Endodermal cell (in vitro differentiated cells): ENCODE measurements at regions not wholly inside any gene's neighbourhood (a gene's known extent, or its start where the extent isn't known, plus 50 kb on each side); places are given as distances from the start of the nearest gene placed in this dataset.

Experiments
- DNase-seq: peaks from one replicate; pipeline ENCODE4 v3.0.0-alpha.2; 2017
- H3K27ac ChIP-seq: 2 replicates; pipeline ENCODE4 v1.5.1; 2013; ENCODE audit warnings: mild to moderate bottlenecking, low read depth, low read length, moderate library complexity
- H3K27me3 ChIP-seq: 2 replicates; pipeline ENCODE4 v1.6.1; 2013; ENCODE audit warnings: mild to moderate bottlenecking, low read length, moderate library complexity; ENCODE audit not compliant: insufficient read depth, control insufficient read depth, poor library complexity, severe bottlenecking
- H3K36me3 ChIP-seq: 2 replicates; pipeline ENCODE4 v1.7.0; 2013; ENCODE audit warnings: mild to moderate bottlenecking, low read length, moderate library complexity; ENCODE audit not compliant: control insufficient read depth, insufficient read depth
- H3K4me1 ChIP-seq: one replicate; pipeline ENCODE4 v1.7.0; 2013; ENCODE audit warnings: low read length; ENCODE audit not compliant: control insufficient read depth, insufficient read depth
- H3K4me3 ChIP-seq: 2 replicates; pipeline ENCODE4 v1.5.1; 2013; ENCODE audit warnings: mild to moderate bottlenecking, low read length, moderate library complexity
- H3K9ac ChIP-seq: 2 replicates; pipeline ENCODE4 v1.6.1; 2013; ENCODE audit warnings: mild to moderate bottlenecking, low read length, moderate library complexity; ENCODE audit not compliant: poor library complexity, severe bottlenecking; ENCODE audit errors: extremely low read depth
- H3K9me3 ChIP-seq: 2 replicates; pipeline ENCODE4 v1.6.1; 2013; ENCODE audit warnings: mild to moderate bottlenecking, low read length, moderate library complexity; ENCODE audit not compliant: control insufficient read depth
- H3K27ac Mint-ChIP-seq: 2 replicates; pipeline ENCODE4 v1.8.0; 2020; ENCODE audit warnings: mixed read lengths
- H3K27me3 Mint-ChIP-seq: 2 replicates; pipeline ENCODE4 v1.8.0; 2021; ENCODE audit warnings: mild to moderate bottlenecking, mixed read lengths; ENCODE audit not compliant: insufficient read depth
- H3K36me3 Mint-ChIP-seq: 2 replicates; pipeline ENCODE4 v1.8.0; 2020; ENCODE audit warnings: low read depth, mixed read lengths
- H3K4me1 Mint-ChIP-seq: 2 replicates; pipeline ENCODE4 v1.8.0; 2020; ENCODE audit warnings: mixed read lengths
- H3K4me3 Mint-ChIP-seq: 2 replicates; pipeline ENCODE4 v1.8.0; 2020; ENCODE audit warnings: mild to moderate bottlenecking, moderate library complexity, mixed read lengths
- H3K9me3 Mint-ChIP-seq: 2 replicates; pipeline ENCODE4 v1.8.0; 2020; ENCODE audit warnings: mild to moderate bottlenecking, mixed read lengths
- CTCF ChIP-seq: fragments of 200-600 bp; sonication (generic); conservative IDR thresholded peaks from 2 replicates; pipeline ENCODE4 v1.5.0; 2021; ENCODE audit warnings: antibody characterized with exemption, mild to moderate bottlenecking
- WGBS, 2 experiments: methylation state at CpG; one replicate each; pipeline versions ENCODE4 v1.1.5 to v1.1.7; 2013; ENCODE audit warnings: missing lambda C conversion rate in 2 of 2, mixed read lengths in 1 of 2; ENCODE audit not compliant: insufficient coverage in 1 of 2, insufficient read length in 1 of 2; 5-methylcytosine and 5-hydroxymethylcytosine counted together

- no peaks in the 10 kb centered on the region for H3K9me3 Mint-ChIP-seq
- H3K27me3 ChIP-seq, result no peaks in the 10 kb centered on the region
- no peaks in the 10 kb centered on the region for H3K36me3 ChIP-seq
- no peak overlapping the region for H3K27ac ChIP-seq
- H3K4me1 Mint-ChIP-seq, result peaks cover 13% of the 10 kb centered on the region
- no peak for TF ChIP-seq CTCF
- WGBS, 2 experiments, result 93 to 96% methylated on average over 4 of the region's 4 CpGs
- no peak overlapping the region for H3K4me3 Mint-ChIP-seq
- H3K9ac ChIP-seq, result no peak overlapping the region
- no peaks in the 10 kb centered on the region for H3K36me3 Mint-ChIP-seq
- H3K9me3 ChIP-seq, result no peaks in the 10 kb centered on the region
- no peak overlapping the region for H3K27ac Mint-ChIP-seq
- H3K4me1 ChIP-seq, result no peaks in the 10 kb centered on the region
- no peak for DNase-seq
- no peak overlapping the region for H3K4me3 ChIP-seq
- no peaks in the 10 kb centered on the region for H3K27me3 Mint-ChIP-seq
Measured at GRCh38 chr1:82755671-82756070, 954.9 kb downstream of the ADGRL2 start.

GRCh38 chr1:82755191-82755590 is 954.5 kb downstream of the ADGRL2 start:
- no peaks in the 10 kb centered on the region for H3K36me3 ChIP-seq
- 97% methylated on average over 3 of the region's 3 CpGs; no CpG with 5 or more reads in 1 of the 2 experiments for WGBS, 2 experiments
- no peak overlapping the region for H3K4me3 ChIP-seq
- H3K27me3 Mint-ChIP-seq, result no peaks in the 10 kb centered on the region
- H3K27ac ChIP-seq, result no peak overlapping the region
- peaks cover 13% of the 10 kb centered on the region for H3K4me1 Mint-ChIP-seq
- H3K4me3 Mint-ChIP-seq, result no peak overlapping the region
- H3K9me3 ChIP-seq, result no peaks in the 10 kb centered on the region
- no peak overlapping the region for H3K27ac Mint-ChIP-seq
- no peaks in the 10 kb centered on the region for H3K9me3 Mint-ChIP-seq
- no peak overlapping the region for H3K9ac ChIP-seq
- H3K36me3 Mint-ChIP-seq, result no peaks in the 10 kb centered on the region
- H3K27me3 ChIP-seq, result no peaks in the 10 kb centered on the region
- TF ChIP-seq CTCF, result no peak
- no peaks in the 10 kb centered on the region for H3K4me1 ChIP-seq
- no peak for DNase-seq

GRCh38 chr1:82752046-82752445 is 951.3 kb downstream of the ADGRL2 start:
- Mint-ChIP-seq H3K27me3 (no peaks in the 10 kb centered on the region), H3K36me3 (no peaks in the 10 kb centered on the region), H3K9me3 (no peaks in the 10 kb centered on the region), H3K4me3 (no peak overlapping the region), H3K27ac (no peak overlapping the region), H3K4me1 (peaks cover 13% of the 10 kb centered on the region)
- DNase-seq, result no peak
- H3K27me3 ChIP-seq, result no peaks in the 10 kb centered on the region
- H3K9me3 ChIP-seq, result no peaks in the 10 kb centered on the region
- no peaks in the 10 kb centered on the region for H3K36me3 ChIP-seq
- H3K4me1 ChIP-seq, result no peaks in the 10 kb centered on the region
- 91 to 100% methylated on average over 2 to 3 of the region's 3 CpGs for WGBS, 2 experiments
- no peak overlapping the region for H3K27ac ChIP-seq
- H3K4me3 ChIP-seq, result no peak overlapping the region
- TF ChIP-seq CTCF, result no peak
- H3K9ac ChIP-seq, result no peak overlapping the region
